ENCODE measurements at regions not wholly inside any gene's neighbourhood (a gene's known extent, or its start where the extent isn't known, plus 50 kb on each side); places are given as distances from the start of the nearest gene placed in this dataset.

DNA sequence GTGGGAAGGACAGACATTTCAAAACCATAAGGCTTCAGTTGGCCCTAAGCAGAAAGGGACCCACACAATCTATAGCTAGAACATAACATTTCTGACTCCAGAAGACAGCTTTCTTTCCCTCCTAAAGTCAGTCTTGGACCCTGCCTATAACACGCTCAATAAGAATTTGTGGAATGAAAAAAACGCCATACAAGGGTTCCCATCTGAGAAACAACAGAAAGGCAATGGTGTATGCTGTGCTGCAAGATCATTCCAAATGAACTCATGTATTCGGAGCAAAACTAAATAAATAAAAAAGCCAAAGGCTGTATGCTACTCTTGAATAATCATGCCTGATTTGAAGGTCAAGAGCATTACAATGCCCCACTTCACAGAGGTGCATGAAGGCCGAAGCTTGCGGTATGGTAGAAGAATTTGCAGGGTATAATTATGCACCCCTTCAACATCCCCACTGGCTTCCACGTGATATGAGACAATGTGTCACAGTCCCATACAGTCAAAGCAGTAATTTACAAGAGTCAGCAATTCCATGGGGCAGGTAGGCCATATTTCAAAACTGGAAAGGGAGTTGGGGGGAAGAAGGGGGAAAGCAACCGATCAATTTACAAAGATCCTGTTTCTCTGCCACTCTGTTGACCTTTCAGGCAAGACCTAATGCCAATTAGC lies 61.4 kb upstream of the SLC14A2 start:
- no peak for TF ChIP-seq SP2 (tag by site-specific recombination; IDR thresholded peaks at IDR 0.05)
- TF ChIP-seq, protein P1, sequence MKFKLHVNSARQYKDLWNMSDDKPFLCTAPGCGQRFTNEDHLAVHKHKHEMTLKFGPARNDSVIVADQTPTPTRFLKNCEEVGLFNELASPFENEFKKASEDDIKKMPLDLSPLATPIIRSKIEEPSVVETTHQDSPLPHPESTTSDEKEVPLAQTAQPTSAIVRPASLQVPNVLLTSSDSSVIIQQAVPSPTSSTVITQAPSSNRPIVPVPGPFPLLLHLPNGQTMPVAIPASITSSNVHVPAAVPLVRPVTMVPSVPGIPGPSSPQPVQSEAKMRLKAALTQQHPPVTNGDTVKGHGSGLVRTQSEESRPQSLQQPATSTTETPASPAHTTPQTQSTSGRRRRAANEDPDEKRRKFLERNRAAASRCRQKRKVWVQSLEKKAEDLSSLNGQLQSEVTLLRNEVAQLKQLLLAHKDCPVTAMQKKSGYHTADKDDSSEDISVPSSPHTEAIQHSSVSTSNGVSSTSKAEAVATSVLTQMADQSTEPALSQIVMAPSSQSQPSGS (tag by site-specific recombination; IDR thresholded peaks at IDR 0.05; ENCODE audit: low read depth): no peak

Measured in HEK293 (cell line).